GM12891 (cell line): ENCODE measurements at regions not wholly inside any gene's neighbourhood (a gene's known extent, or its start where the extent isn't known, plus 50 kb on each side); places are given as distances from the start of the nearest gene placed in this dataset.
A peak's percentile ranks its signal among the peaks of the same experiment; 100 is the strongest.

Source experiments
- DNase-seq: peaks from one replicate; pipeline ENCODE4 v3.0.0; 2011; ENCODE audit warnings: low spot score; ENCODE audit not compliant: insufficient read length
- FAIRE-seq: peaks from 2 replicates; lab custom pipeline; 2011; peaks lifted over from hg19 to GRCh38; lab: Jason Lieb, UNC
- PAX5 ChIP-seq: IDR thresholded peaks from 2 replicates; pipeline ENCODE4 v1.6.1; 2011; ENCODE audit warnings: low read length, moderate library complexity, mild to moderate bottlenecking; ENCODE audit not compliant: insufficient read depth, severe bottlenecking
- POLR2A ChIP-seq: IDR thresholded peaks from 2 replicates; pipeline ENCODE4 v1.6.1; 2011; ENCODE audit warnings: low read depth, low read length, control low read depth
- POLR2AphosphoS5 ChIP-seq: IDR thresholded peaks from 2 replicates; pipeline ENCODE4 v1.6.1; 2011; ENCODE audit warnings: low read depth, low read length, control low read depth
- POU2F2 ChIP-seq: IDR thresholded peaks from 2 replicates; pipeline ENCODE4 v1.6.1; 2011; ENCODE audit warnings: low read depth, mild to moderate bottlenecking, control low read depth, low read length, moderate library complexity
- SPI1 ChIP-seq: IDR thresholded peaks from 2 replicates; pipeline ENCODE4 v1.6.1; 2011; ENCODE audit warnings: low read depth, low read length, control low read depth
- TAF1 ChIP-seq: IDR thresholded peaks from 2 replicates; pipeline ENCODE4 v1.6.1; 2011; ENCODE audit warnings: low read depth, low read length, control low read depth

DNA sequence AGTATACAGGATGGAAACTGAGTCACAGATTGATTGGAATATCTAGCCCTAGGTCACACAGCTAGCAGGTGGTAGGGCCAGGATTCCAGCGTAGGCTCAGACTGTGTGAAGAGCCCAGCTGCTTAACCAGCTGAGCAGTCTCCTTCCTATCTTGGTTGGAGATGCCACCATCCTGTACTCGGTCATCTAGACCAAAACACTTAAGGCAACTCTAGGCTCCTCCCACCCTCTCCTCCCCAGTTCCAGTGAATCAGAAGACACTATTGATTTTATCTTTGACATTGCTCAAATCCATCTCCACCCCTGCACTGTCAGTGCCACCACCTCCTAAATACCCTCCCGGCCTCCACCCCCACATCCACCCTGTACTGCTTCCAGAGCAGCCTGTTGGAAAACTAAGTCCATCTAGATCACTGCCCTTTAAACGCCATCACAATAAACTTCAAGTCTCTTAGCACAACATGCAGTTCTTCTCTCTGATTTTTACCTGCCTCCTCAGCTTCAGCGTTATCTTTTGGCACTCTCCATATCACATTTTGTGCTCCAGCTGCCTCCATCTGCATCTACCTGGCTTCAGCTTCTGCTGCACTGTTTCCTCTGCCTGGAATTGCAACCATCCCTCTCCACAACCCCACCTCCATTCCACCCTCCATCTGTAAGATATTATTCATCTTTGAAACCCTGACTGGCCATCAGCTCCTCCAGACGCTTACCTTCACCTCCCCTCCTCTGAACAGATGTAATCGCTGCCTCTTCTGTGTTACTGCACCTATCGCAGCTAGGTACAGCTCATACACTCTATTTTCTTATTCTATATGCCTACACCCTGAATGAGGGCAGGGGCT, 86.8 kb upstream of the ACP3 start:
- TF ChIP-seq POU2F2 (no peak), SPI1 (no peak), POLR2AphosphoS5 (no peak), TAF1 (no peak)
- no peak for DNase-seq
- no peak for FAIRE-seq

DNA sequence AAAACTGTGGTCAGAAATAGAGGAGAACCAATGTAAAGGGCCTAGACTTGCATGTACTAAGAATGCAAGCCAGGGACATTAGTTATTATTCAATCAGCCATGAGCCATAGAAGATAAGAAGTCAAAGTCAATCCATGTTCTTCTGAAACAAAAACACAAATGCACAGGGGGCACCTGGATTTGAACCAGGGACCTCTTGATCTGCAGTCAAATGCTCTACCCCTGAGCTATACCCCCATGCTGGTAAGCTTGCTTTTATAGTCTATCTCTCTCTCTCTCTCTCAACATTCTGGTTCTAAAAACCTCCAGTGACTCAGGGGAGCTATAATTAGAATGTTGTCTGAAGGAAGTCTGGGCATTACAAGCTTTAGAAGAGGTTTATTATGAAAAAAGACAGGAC, 85.6 kb upstream of the ACP3 start:
- FAIRE-seq, result no peak
- TF ChIP-seq TAF1 (no peak), POU2F2 (no peak), SPI1 (no peak), PAX5 (no peak), POLR2AphosphoS5 (no peak), POLR2A (no peak)
- DNase-seq, result no peak

GRCh38 chr3:132232231-132232792, 84.9 kb upstream of the ACP3 start:
- DNase-seq (no peak), FAIRE-seq (no peak)
- no peak for TF ChIP-seq SPI1
- no peak for TF ChIP-seq PAX5
- no peak for TF ChIP-seq TAF1
- no peak for TF ChIP-seq POU2F2
- TF ChIP-seq POLR2A, result no peak
- no peak for TF ChIP-seq POLR2AphosphoS5

GRCh38 chr3:132236701-132237651, 80.2 kb upstream of the ACP3 start:
- no peak for DNase-seq
- no peak for FAIRE-seq
- TF ChIP-seq PAX5, result no peak
- TF ChIP-seq POU2F2, result no peak
- TF ChIP-seq SPI1, result no peak
- no peak for TF ChIP-seq POLR2AphosphoS5
- no peak for TF ChIP-seq POLR2A
- TF ChIP-seq TAF1, result no peak

GRCh38 chr3:132237652-132238032, 79.6 kb upstream of the ACP3 start:
- no peak for TF ChIP-seq POU2F2
- peak; percentile 66 for TF ChIP-seq SPI1
- FAIRE-seq (no peak), DNase-seq (no peak)

- DNase-seq (no peak), FAIRE-seq (no peak)
- TF ChIP-seq PAX5, result no peak
- no peak for TF ChIP-seq SPI1
- no peak for TF ChIP-seq POU2F2
- no peak for TF ChIP-seq POLR2AphosphoS5
Measured at GRCh38 chr3:132239587-132239986, 77.6 kb upstream of the ACP3 start.

DNA sequence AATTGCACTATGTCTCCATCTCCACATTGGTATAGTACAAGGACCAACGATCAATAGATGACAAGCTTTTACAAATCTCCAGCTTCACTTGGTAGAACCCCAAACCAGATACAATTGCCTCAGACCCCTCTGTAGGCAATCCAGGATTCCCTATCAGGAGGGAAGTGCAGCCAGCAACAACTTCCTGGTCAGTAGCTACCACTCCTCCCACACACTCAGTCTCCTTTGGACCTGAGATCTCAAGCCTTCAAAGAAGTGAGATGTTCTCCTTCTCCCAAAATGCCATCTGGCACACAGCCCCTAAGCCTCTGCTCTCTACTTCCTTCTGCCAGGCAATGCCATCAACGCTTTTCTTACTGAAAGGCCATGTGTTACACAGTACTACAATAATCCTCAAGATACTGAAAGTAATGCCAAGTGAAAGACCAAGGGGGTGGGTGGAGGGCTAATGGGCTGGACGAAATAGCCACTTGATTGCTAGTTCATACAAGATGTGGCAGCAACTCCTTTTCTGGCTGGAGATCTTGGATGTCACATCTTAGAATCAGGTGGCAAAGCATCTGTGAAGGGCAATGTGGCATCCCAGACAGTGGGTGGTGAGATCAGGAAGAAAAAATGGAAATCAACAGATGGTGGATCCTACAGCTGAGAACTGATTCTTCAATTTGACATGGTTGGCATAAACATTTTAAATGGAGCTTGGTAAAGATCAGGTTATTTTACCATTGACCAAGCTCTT, 75.3 kb upstream of the ACP3 start:
- TF ChIP-seq PAX5 (no peak), POLR2AphosphoS5 (no peak), POU2F2 (no peak), TAF1 (no peak)

DNA sequence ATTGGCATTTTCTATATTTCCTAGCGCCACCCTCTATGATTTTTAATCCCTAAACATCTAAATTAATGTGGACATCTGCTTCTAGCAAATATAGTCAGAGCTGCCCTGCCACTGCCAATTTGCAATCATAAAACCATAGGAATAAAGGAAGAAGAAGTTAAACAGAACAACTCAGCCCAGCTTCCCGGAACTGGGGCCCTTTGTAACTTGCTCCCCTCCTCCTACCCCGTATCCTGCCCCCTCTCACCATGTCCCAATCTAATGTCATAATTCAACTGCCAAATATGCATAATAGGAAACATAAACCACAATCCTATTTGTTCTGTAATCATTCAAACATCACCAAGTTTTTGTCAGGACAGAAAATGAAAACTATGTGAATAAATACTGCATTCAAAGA, 74.4 kb upstream of the ACP3 start:
- DNase-seq (no peak), FAIRE-seq (no peak)
- TF ChIP-seq POLR2AphosphoS5, result no peak
- TF ChIP-seq POU2F2, result no peak
- no peak for TF ChIP-seq POLR2A
- TF ChIP-seq SPI1, result no peak
- no peak for TF ChIP-seq TAF1
- no peak for TF ChIP-seq PAX5

More for the DNA sequence above, 75.3 kb upstream of the ACP3 start:
- DNase-seq (no peak), FAIRE-seq (no peak)
